ENCODE measurements at regions not wholly inside any gene's neighbourhood (a gene's known extent, or its start where the extent isn't known, plus 50 kb on each side); places are given as distances from the start of the nearest gene placed in this dataset.

- no peaks in the 10 kb centered on the region for H3K9me3 ChIP-seq (ENCODE audit: control insufficient read depth, low read length)
- H3K36me3 ChIP-seq (ENCODE audit: control insufficient read depth in 1 of 2, insufficient read depth in 2 of 2, low read length in 1 of 2) = no peaks in the 10 kb centered on the region
- ATAC-seq (ENCODE audit: low FRiP score) (no peak), DNase-seq (no peak)
- H3K27me3 ChIP-seq (ENCODE audit: control insufficient read depth in 1 of 2, insufficient read depth in 2 of 2, low read length in 1 of 2) = no peaks in the 10 kb centered on the region
- no peak overlapping the region for H3K27ac ChIP-seq (ENCODE audit: low read depth in 1 of 2, low read length in 2 of 2)
- H3K4me1 ChIP-seq (ENCODE audit: control insufficient read depth in 1 of 2, insufficient read depth in 2 of 2, low read length in 2 of 2) = no peaks in the 10 kb centered on the region
- H3K4me3 ChIP-seq (ENCODE audit: low read length in 2 of 2) = no peak overlapping the region
- intact Hi-C loops (cut with DNase I) = no loop called here
Measured at GRCh38 chrX:120697053-120697452, 67.2 kb upstream of the C1GALT1C1 start.

GRCh38 chrX:120692319-120692718 lies 62.5 kb upstream of the C1GALT1C1 start:
- H3K36me3 ChIP-seq (ENCODE audit: control insufficient read depth in 1 of 2, insufficient read depth in 2 of 2, low read length in 1 of 2) = no peaks in the 10 kb centered on the region
- no peaks in the 10 kb centered on the region for H3K9me3 ChIP-seq (ENCODE audit: control insufficient read depth, low read length)
- DNase-seq (no peak), ATAC-seq (ENCODE audit: low FRiP score) (no peak)
- intact Hi-C loops (cut with DNase I) = no loop called here
- 65 to 73% methylated on average over 2 of the region's 2 CpGs for WGBS, 2 donors
- no peaks in the 10 kb centered on the region for H3K27me3 ChIP-seq (ENCODE audit: control insufficient read depth in 1 of 2, insufficient read depth in 2 of 2, low read length in 1 of 2)
- no peak overlapping the region for H3K4me3 ChIP-seq (ENCODE audit: low read length in 2 of 2)
- no peaks in the 10 kb centered on the region for H3K4me1 ChIP-seq (ENCODE audit: control insufficient read depth in 1 of 2, insufficient read depth in 2 of 2, low read length in 2 of 2)
- H3K27ac ChIP-seq (ENCODE audit: low read depth in 1 of 2, low read length in 2 of 2) = no peak overlapping the region

- H3K27ac ChIP-seq (ENCODE audit: low read depth in 1 of 2, low read length in 2 of 2) = no peak overlapping the region
- H3K9me3 ChIP-seq (ENCODE audit: control insufficient read depth, low read length) = no peaks in the 10 kb centered on the region
- intact Hi-C loops (cut with DNase I) = no loop called here
- H3K27me3 ChIP-seq (ENCODE audit: control insufficient read depth in 1 of 2, insufficient read depth in 2 of 2, low read length in 1 of 2) = no peaks in the 10 kb centered on the region
- DNase-seq (no peak), ATAC-seq (ENCODE audit: low FRiP score) (no peak)
- H3K4me1 ChIP-seq (ENCODE audit: control insufficient read depth in 1 of 2, insufficient read depth in 2 of 2, low read length in 2 of 2) = no peaks in the 10 kb centered on the region
- H3K36me3 ChIP-seq (ENCODE audit: control insufficient read depth in 1 of 2, insufficient read depth in 2 of 2, low read length in 1 of 2) = no peaks in the 10 kb centered on the region
- no peak overlapping the region for H3K4me3 ChIP-seq (ENCODE audit: low read length in 2 of 2)
- 80 to 87% methylated on average over 4 of the region's 4 CpGs for WGBS, 2 donors
Measured at GRCh38 chrX:120690941-120691340, 61.1 kb upstream of the C1GALT1C1 start.

- H3K4me3 ChIP-seq (ENCODE audit: low read length in 2 of 2) = no peak overlapping the region
- no peak overlapping the region for H3K27ac ChIP-seq (ENCODE audit: low read depth in 1 of 2, low read length in 2 of 2)
- ATAC-seq (ENCODE audit: low FRiP score) = no peak
- H3K9me3 ChIP-seq (ENCODE audit: control insufficient read depth, low read length) = no peaks in the 10 kb centered on the region
- WGBS, 2 donors = 49 to 57% methylated on average over 3 of the region's 3 CpGs
- DNase-seq = no peak
- H3K4me1 ChIP-seq (ENCODE audit: control insufficient read depth in 1 of 2, insufficient read depth in 2 of 2, low read length in 2 of 2) = no peaks in the 10 kb centered on the region
- no peaks in the 10 kb centered on the region for H3K36me3 ChIP-seq (ENCODE audit: control insufficient read depth in 1 of 2, insufficient read depth in 2 of 2, low read length in 1 of 2)
- H3K27me3 ChIP-seq (ENCODE audit: control insufficient read depth in 1 of 2, insufficient read depth in 2 of 2, low read length in 1 of 2) = no peaks in the 10 kb centered on the region
- intact Hi-C loops (cut with DNase I) = no loop called here
Measured at GRCh38 chrX:120690344-120690743, 60.5 kb upstream of the C1GALT1C1 start.

- Histone ChIP-seq H3K4me1 (ENCODE audit: control insufficient read depth in 1 of 2, insufficient read depth in 2 of 2, low read length in 2 of 2) (no peaks in the 10 kb centered on the region), H3K4me3 (ENCODE audit: low read length in 2 of 2) (no peak overlapping the region), H3K27ac (ENCODE audit: low read depth in 1 of 2, low read length in 2 of 2) (no peak overlapping the region), H3K9me3 (ENCODE audit: control insufficient read depth, low read length) (peaks cover 1% of the 10 kb centered on the region), H3K27me3 (ENCODE audit: control insufficient read depth in 1 of 2, insufficient read depth in 2 of 2, low read length in 1 of 2) (no peaks in the 10 kb centered on the region), H3K36me3 (ENCODE audit: control insufficient read depth in 1 of 2, insufficient read depth in 2 of 2, low read length in 1 of 2) (no peaks in the 10 kb centered on the region)
- DNase-seq (no peak), ATAC-seq (ENCODE audit: low FRiP score) (no peak)
- whole genome bisulfite sequencing, 2 donors = 80 to 85% methylated on average over 5 of the region's 5 CpGs
- intact Hi-C loops (cut with DNase I) = no loop called here
Measured at GRCh38 chrX:120680090-120680489, 50.2 kb upstream of the C1GALT1C1 start.
